Progenitor cell of endocrine pancreas (in vitro differentiated cells): ENCODE measurements at regions not wholly inside any gene's neighbourhood (a gene's known extent, or its start where the extent isn't known, plus 50 kb on each side); places are given as distances from the start of the nearest gene placed in this dataset.

ENCODE experiments used
- DNase-seq: peaks from one replicate; pipeline ENCODE4 v3.0.0; 2021; ENCODE audit warnings: low spot score; ENCODE audit not compliant: unreplicated experiment
- H3K27ac Mint-ChIP-seq: 2 replicates; pipeline ENCODE4 v1.8.0; 2021; ENCODE audit warnings: mild to moderate bottlenecking, moderate library complexity, mixed read lengths
- H3K27me3 Mint-ChIP-seq: 2 replicates; pipeline ENCODE4 v1.8.0; 2021; ENCODE audit warnings: mixed read lengths
- H3K36me3 Mint-ChIP-seq: 2 replicates; pipeline ENCODE4 v1.8.0; 2022; ENCODE audit warnings: mixed read lengths; ENCODE audit not compliant: insufficient read depth
- H3K4me1 Mint-ChIP-seq: 2 replicates; pipeline ENCODE4 v1.8.0; 2021; ENCODE audit warnings: low read depth, mixed read lengths
- H3K4me3 Mint-ChIP-seq: 2 replicates; pipeline ENCODE4 v1.8.0; 2021; ENCODE audit warnings: low read depth, mild to moderate bottlenecking, moderate library complexity, mixed read lengths
- H3K9me3 Mint-ChIP-seq: 2 replicates; pipeline ENCODE4 v1.8.0; 2021; ENCODE audit warnings: low read depth, mixed read lengths
- CTCF ChIP-seq: fragments of 200-600 bp; sonication (generic); IDR thresholded peaks from one replicate; pipeline ENCODE4 v1.5.0; 2021; ENCODE audit warnings: antibody characterized with exemption, mild to moderate bottlenecking; ENCODE audit not compliant: unreplicated experiment

- peaks cover 34% of the 10 kb centered on the region for H3K4me1 Mint-ChIP-seq
- H3K27me3 Mint-ChIP-seq = no peaks in the 10 kb centered on the region
- DNase-seq = no peak
- H3K36me3 Mint-ChIP-seq = peaks cover 9% of the 10 kb centered on the region
- peaks cover 21% of the 10 kb centered on the region for H3K9me3 Mint-ChIP-seq
- no peak overlapping the region for H3K4me3 Mint-ChIP-seq
- peak overlapping the region; percentile 89 for H3K27ac Mint-ChIP-seq
- TF ChIP-seq CTCF = no peak
Measured at GRCh38 chr18:31225668-31226067, 63.0 kb upstream of the DSC1 start.

- no peaks in the 10 kb centered on the region for H3K27me3 Mint-ChIP-seq
Measured at GRCh38 chr18:31227497-31228229, 65.0 kb upstream of the DSC1 start.

GRCh38 chr18:31229829-31230228 is 67.2 kb upstream of the DSC1 start:
- H3K27me3 Mint-ChIP-seq = no peaks in the 10 kb centered on the region
- H3K4me1 Mint-ChIP-seq = peaks cover 59% of the 10 kb centered on the region
- no peaks in the 10 kb centered on the region for H3K36me3 Mint-ChIP-seq
- no peak overlapping the region for H3K4me3 Mint-ChIP-seq
- no peak overlapping the region for H3K27ac Mint-ChIP-seq
- no peaks in the 10 kb centered on the region for H3K9me3 Mint-ChIP-seq
- DNase-seq = no peak
- no peak for TF ChIP-seq CTCF

More at GRCh38 chr18:31227497-31228229, 65.0 kb upstream of the DSC1 start:
- TF ChIP-seq CTCF = no peak
- Mint-ChIP-seq H3K36me3 (no peaks in the 10 kb centered on the region), H3K27ac (no peak overlapping the region), H3K9me3 (peaks cover 4% of the 10 kb centered on the region), H3K4me3 (no peak overlapping the region), H3K4me1 (peaks cover 44% of the 10 kb centered on the region)
- no peak for DNase-seq

GRCh38 chr18:31230495-31230894 is 67.8 kb upstream of the DSC1 start:
- no peaks in the 10 kb centered on the region for H3K36me3 Mint-ChIP-seq
- H3K27me3 Mint-ChIP-seq = no peaks in the 10 kb centered on the region
- H3K4me1 Mint-ChIP-seq = peaks cover 57% of the 10 kb centered on the region
- H3K27ac Mint-ChIP-seq = peak overlapping the region; percentile 62
- no peak for DNase-seq
- no peak overlapping the region for H3K4me3 Mint-ChIP-seq
- no peak for TF ChIP-seq CTCF
- no peaks in the 10 kb centered on the region for H3K9me3 Mint-ChIP-seq

- H3K4me3 Mint-ChIP-seq = no peak overlapping the region
- TF ChIP-seq CTCF = no peak
- H3K27ac Mint-ChIP-seq = no peak overlapping the region
- H3K36me3 Mint-ChIP-seq = no peaks in the 10 kb centered on the region
- peaks cover 52% of the 10 kb centered on the region for H3K4me1 Mint-ChIP-seq
- no peaks in the 10 kb centered on the region for H3K9me3 Mint-ChIP-seq
- no peak for DNase-seq
- no peaks in the 10 kb centered on the region for H3K27me3 Mint-ChIP-seq
Measured at GRCh38 chr18:31232013-31232412, 69.4 kb upstream of the DSC1 start.
